Neural crest cell (in vitro differentiated cells): ENCODE measurements at regions not wholly inside any gene's neighbourhood (a gene's known extent, or its start where the extent isn't known, plus 50 kb on each side); places are given as distances from the start of the nearest gene placed in this dataset.

Source experiments
- DNase-seq: peaks from one replicate; pipeline ENCODE4 v3.0.0; 2021; ENCODE audit warnings: low read depth, mixed read lengths, low spot score
- H3K27ac Mint-ChIP-seq: one replicate; pipeline ENCODE4 v1.8.0; 2021; ENCODE audit warnings: mild to moderate bottlenecking, mixed read lengths; ENCODE audit not compliant: unreplicated experiment
- H3K27me3 Mint-ChIP-seq: 2 replicates; pipeline ENCODE4 v1.8.0; 2021; ENCODE audit warnings: low read depth, mild to moderate bottlenecking, mixed read lengths
- H3K36me3 Mint-ChIP-seq: 2 replicates; pipeline ENCODE4 v1.8.0; 2021; ENCODE audit warnings: low read depth, mild to moderate bottlenecking, mixed read lengths
- H3K4me1 Mint-ChIP-seq: 2 replicates; pipeline ENCODE4 v1.8.0; 2021; ENCODE audit warnings: mixed read lengths
- H3K4me3 Mint-ChIP-seq: one replicate; pipeline ENCODE4 v1.8.0; 2021; ENCODE audit warnings: mild to moderate bottlenecking, mixed read lengths
- H3K9me3 Mint-ChIP-seq: 2 replicates; pipeline ENCODE4 v1.8.0; 2021; ENCODE audit warnings: mixed read lengths
- CTCF ChIP-seq: fragments of 200-600 bp; sonication (generic); conservative IDR thresholded peaks from 2 replicates; pipeline ENCODE4 v1.5.0; 2021; ENCODE audit warnings: antibody characterized with exemption, mild to moderate bottlenecking

- H3K4me3 Mint-ChIP-seq, result no peak overlapping the region
- no peaks in the 10 kb centered on the region for H3K36me3 Mint-ChIP-seq
- no peak for TF ChIP-seq CTCF
- peaks cover 3% of the 10 kb centered on the region for H3K27me3 Mint-ChIP-seq
- no peaks in the 10 kb centered on the region for H3K4me1 Mint-ChIP-seq
- no peak overlapping the region for H3K27ac Mint-ChIP-seq
- DNase-seq, result no peak
- peaks cover 8% of the 10 kb centered on the region for H3K9me3 Mint-ChIP-seq
Observed at GRCh38 chr6:20313960-20314530, 87.6 kb upstream of the E2F3 start.

- no peak overlapping the region for H3K27ac Mint-ChIP-seq
- peaks cover 13% of the 10 kb centered on the region for H3K9me3 Mint-ChIP-seq
- no peaks in the 10 kb centered on the region for H3K36me3 Mint-ChIP-seq
- H3K4me1 Mint-ChIP-seq, result no peaks in the 10 kb centered on the region
- no peak for TF ChIP-seq CTCF
- no peak for DNase-seq
- H3K27me3 Mint-ChIP-seq, result peaks cover 3% of the 10 kb centered on the region
- H3K4me3 Mint-ChIP-seq, result no peak overlapping the region
Observed at GRCh38 chr6:20314866-20315845, 86.5 kb upstream of the E2F3 start.

- TF ChIP-seq CTCF, result no peak
- no peak overlapping the region for H3K27ac Mint-ChIP-seq
- no peak for DNase-seq
- H3K36me3 Mint-ChIP-seq, result no peaks in the 10 kb centered on the region
- H3K4me3 Mint-ChIP-seq, result no peak overlapping the region
- H3K27me3 Mint-ChIP-seq, result peaks cover 3% of the 10 kb centered on the region
- H3K9me3 Mint-ChIP-seq, result peaks cover 13% of the 10 kb centered on the region
- H3K4me1 Mint-ChIP-seq, result no peaks in the 10 kb centered on the region
Observed at GRCh38 chr6:20317430-20317829, 84.2 kb upstream of the E2F3 start.

- DNase-seq, result no peak
- no peaks in the 10 kb centered on the region for H3K36me3 Mint-ChIP-seq
- H3K4me3 Mint-ChIP-seq, result no peak overlapping the region
- no peaks in the 10 kb centered on the region for H3K4me1 Mint-ChIP-seq
- peaks cover 13% of the 10 kb centered on the region for H3K9me3 Mint-ChIP-seq
- peaks cover 3% of the 10 kb centered on the region for H3K27me3 Mint-ChIP-seq
- TF ChIP-seq CTCF, result no peak
- no peak overlapping the region for H3K27ac Mint-ChIP-seq
Observed at GRCh38 chr6:20318851-20319387, 82.8 kb upstream of the E2F3 start.

- no peak overlapping the region for H3K4me3 Mint-ChIP-seq
- DNase-seq, result no peak
- TF ChIP-seq CTCF, result no peak
- peaks cover 13% of the 10 kb centered on the region for H3K9me3 Mint-ChIP-seq
- H3K27me3 Mint-ChIP-seq, result no peaks in the 10 kb centered on the region
- H3K4me1 Mint-ChIP-seq, result no peaks in the 10 kb centered on the region
- no peak overlapping the region for H3K27ac Mint-ChIP-seq
- no peaks in the 10 kb centered on the region for H3K36me3 Mint-ChIP-seq
Observed at GRCh38 chr6:20319520-20320357, 81.9 kb upstream of the E2F3 start.
